ENCODE measurements at regions not wholly inside any gene's neighbourhood (a gene's known extent, or its start where the extent isn't known, plus 50 kb on each side); places are given as distances from the start of the nearest gene placed in this dataset.
"Not testable (repeated sequence)": the region's sequence is repeated elsewhere in the genome, so short reads cannot be mapped to it uniquely, and the experiment has no call there.

- H3K4me2 ChIP-seq (ENCODE audit: extremely low read depth, insufficient read depth, low read length); H3K79me2 ChIP-seq (ENCODE audit: control insufficient read depth, insufficient read depth, low read length); H3K9ac ChIP-seq (ENCODE audit: insufficient read depth, low read length); H3K4me3 ChIP-seq (replicated peaks in 1 of 4; ENCODE audit: control extremely low read depth in 1 of 4, insufficient read depth in 1 of 4, low read depth in 3 of 4, low read length in 4 of 4); H3K9me3 ChIP-seq (ENCODE audit: control insufficient read depth, insufficient read depth, low read depth, low read length); H3K27ac ChIP-seq (ENCODE audit: insufficient read depth, low read length); H4K20me1 ChIP-seq (ENCODE audit: control insufficient read depth, extremely low read depth, insufficient read depth, low read length); H2AFZ ChIP-seq (ENCODE audit: low read length); DNase-seq (ENCODE audit: low read depth in 2 of 2); H3K4me1 ChIP-seq (ENCODE audit: control insufficient read depth, extremely low read depth, insufficient read depth, low read length); H3K27me3 ChIP-seq (ENCODE audit: control insufficient read depth, insufficient read depth, low read length); H3K36me3 ChIP-seq (ENCODE audit: control insufficient read depth, insufficient read depth, low read length): not testable (repeated sequence)
Observed at GRCh38 chr5:44756097-44756496, 52.6 kb upstream of the MRPS30 start.

GRCh38 chr5:44747396-44747795, 61.4 kb upstream of the MRPS30 start:
- TF ChIP-seq EZH2 (IDR thresholded peaks at IDR 0.05; ENCODE audit: low read length, missing control alignments): no peak
- TF ChIP-seq, protein P1, sequence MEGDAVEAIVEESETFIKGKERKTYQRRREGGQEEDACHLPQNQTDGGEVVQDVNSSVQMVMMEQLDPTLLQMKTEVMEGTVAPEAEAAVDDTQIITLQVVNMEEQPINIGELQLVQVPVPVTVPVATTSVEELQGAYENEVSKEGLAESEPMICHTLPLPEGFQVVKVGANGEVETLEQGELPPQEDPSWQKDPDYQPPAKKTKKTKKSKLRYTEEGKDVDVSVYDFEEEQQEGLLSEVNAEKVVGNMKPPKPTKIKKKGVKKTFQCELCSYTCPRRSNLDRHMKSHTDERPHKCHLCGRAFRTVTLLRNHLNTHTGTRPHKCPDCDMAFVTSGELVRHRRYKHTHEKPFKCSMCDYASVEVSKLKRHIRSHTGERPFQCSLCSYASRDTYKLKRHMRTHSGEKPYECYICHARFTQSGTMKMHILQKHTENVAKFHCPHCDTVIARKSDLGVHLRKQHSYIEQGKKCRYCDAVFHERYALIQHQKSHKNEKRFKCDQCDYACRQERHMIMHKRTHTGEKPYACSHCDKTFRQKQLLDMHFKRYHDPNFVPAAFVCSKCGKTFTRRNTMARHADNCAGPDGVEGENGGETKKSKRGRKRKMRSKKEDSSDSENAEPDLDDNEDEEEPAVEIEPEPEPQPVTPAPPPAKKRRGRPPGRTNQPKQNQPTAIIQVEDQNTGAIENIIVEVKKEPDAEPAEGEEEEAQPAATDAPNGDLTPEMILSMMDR (conservative IDR thresholded peaks at IDR 0.05 in 1 of 2, IDR thresholded peaks at IDR 0.05 in 1 of 2; ENCODE audit: low read depth in 1 of 2, low read length in 2 of 2): no peak
- H3K27me3 ChIP-seq (ENCODE audit: control insufficient read depth, insufficient read depth, low read length): no peaks in the 10 kb centered on the region
- no peak for DNase-seq (ENCODE audit: low read depth in 2 of 2)
- H3K4me1 ChIP-seq (ENCODE audit: control insufficient read depth, extremely low read depth, insufficient read depth, low read length): no peaks in the 10 kb centered on the region
- H3K4me3 ChIP-seq (replicated peaks in 1 of 4; ENCODE audit: control extremely low read depth in 1 of 4, insufficient read depth in 1 of 4, low read depth in 3 of 4, low read length in 4 of 4): no peak overlapping the region
- H3K79me2 ChIP-seq (ENCODE audit: control insufficient read depth, insufficient read depth, low read length): no peaks in the 10 kb centered on the region
- no peaks in the 10 kb centered on the region for H4K20me1 ChIP-seq (ENCODE audit: control insufficient read depth, extremely low read depth, insufficient read depth, low read length)
- no peak overlapping the region for H2AFZ ChIP-seq (ENCODE audit: low read length)
- no peak overlapping the region for H3K9ac ChIP-seq (ENCODE audit: insufficient read depth, low read length)
- no peak overlapping the region for H3K4me2 ChIP-seq (ENCODE audit: extremely low read depth, insufficient read depth, low read length)
- H3K27ac ChIP-seq (ENCODE audit: insufficient read depth, low read length): no peak overlapping the region
- H3K9me3 ChIP-seq (ENCODE audit: control insufficient read depth, insufficient read depth, low read depth, low read length): no peaks in the 10 kb centered on the region
- H3K36me3 ChIP-seq (ENCODE audit: control insufficient read depth, insufficient read depth, low read length): no peaks in the 10 kb centered on the region

- no peak overlapping the region for H2AFZ ChIP-seq (ENCODE audit: low read length)
- no peak for DNase-seq (ENCODE audit: low read depth in 2 of 2)
- H3K4me3 ChIP-seq (replicated peaks in 1 of 4; ENCODE audit: control extremely low read depth in 1 of 4, insufficient read depth in 1 of 4, low read depth in 3 of 4, low read length in 4 of 4): no peak overlapping the region
- H3K36me3 ChIP-seq (ENCODE audit: control insufficient read depth, insufficient read depth, low read length): no peaks in the 10 kb centered on the region
- no peaks in the 10 kb centered on the region for H3K79me2 ChIP-seq (ENCODE audit: control insufficient read depth, insufficient read depth, low read length)
- no peak overlapping the region for H3K27ac ChIP-seq (ENCODE audit: insufficient read depth, low read length)
- no peaks in the 10 kb centered on the region for H3K9me3 ChIP-seq (ENCODE audit: control insufficient read depth, insufficient read depth, low read depth, low read length)
- no peak overlapping the region for H3K4me2 ChIP-seq (ENCODE audit: extremely low read depth, insufficient read depth, low read length)
- H3K9ac ChIP-seq (ENCODE audit: insufficient read depth, low read length): no peak overlapping the region
- no peak for TF ChIP-seq EZH2 (IDR thresholded peaks at IDR 0.05; ENCODE audit: low read length, missing control alignments)
- TF ChIP-seq, protein P1 (conservative IDR thresholded peaks at IDR 0.05 in 1 of 2, IDR thresholded peaks at IDR 0.05 in 1 of 2; ENCODE audit: low read depth in 1 of 2, low read length in 2 of 2): no peak
- H3K27me3 ChIP-seq (ENCODE audit: control insufficient read depth, insufficient read depth, low read length): no peaks in the 10 kb centered on the region
- H4K20me1 ChIP-seq (ENCODE audit: control insufficient read depth, extremely low read depth, insufficient read depth, low read length): no peaks in the 10 kb centered on the region
- no peaks in the 10 kb centered on the region for H3K4me1 ChIP-seq (ENCODE audit: control insufficient read depth, extremely low read depth, insufficient read depth, low read length)
Observed at GRCh38 chr5:44740660-44741059, 68.1 kb upstream of the MRPS30 start.
